Tongue (tissue), 1 donor: ENCODE measurements at regions not wholly inside any gene's neighbourhood (a gene's known extent, or its start where the extent isn't known, plus 50 kb on each side); places are given as distances from the start of the nearest gene placed in this dataset.
"Not testable (repeated sequence)": the region's sequence is repeated elsewhere in the genome, so short reads cannot be mapped to it uniquely, and the experiment has no call there.

Source experiments
- DNase-seq: peaks from one replicate; pipeline ENCODE4 v3.0.0-alpha.2; 2015

- DNase-seq: no peak
Measured at GRCh38 chrX:69431420-69431819, 72.7 kb upstream of the NALF2 start.

- peak; percentile 16 for DNase-seq
Measured at GRCh38 chrX:69430785-69431184, 73.3 kb upstream of the NALF2 start.

- DNase-seq: peak; percentile 19
Measured at GRCh38 chrX:69429339-69430015, 74.6 kb upstream of the NALF2 start.

- DNase-seq: no peak
Measured at GRCh38 chrX:69428216-69428615, 75.9 kb upstream of the NALF2 start.

GRCh38 chrX:69424910-69425309 is 79.2 kb upstream of the NALF2 start:
- DNase-seq: no peak

- peak; percentile 18 for DNase-seq
Measured at GRCh38 chrX:69424161-69424560, 80.0 kb upstream of the NALF2 start.

GRCh38 chrX:69422208-69422607 is 81.9 kb upstream of the NALF2 start:
- DNase-seq: not testable (repeated sequence)

- no peak for DNase-seq
Measured at GRCh38 chrX:69415698-69416097, 88.4 kb upstream of the NALF2 start.

GRCh38 chrX:69412661-69413060 is 91.5 kb upstream of the NALF2 start:
- no peak for DNase-seq

GRCh38 chrX:69398881-69399280 is 105.2 kb upstream of the NALF2 start:
- no peak for DNase-seq

GRCh38 chrX:69396916-69397315 is 107.2 kb upstream of the NALF2 start:
- DNase-seq: no peak

- no peak for DNase-seq
Measured at GRCh38 chrX:69395306-69395705, 108.8 kb upstream of the NALF2 start.

GRCh38 chrX:69389101-69389501 is 115.0 kb upstream of the NALF2 start:
- peak; percentile 72 for DNase-seq

- peak; percentile 81 for DNase-seq
Measured at GRCh38 chrX:69388526-69388925, 115.6 kb upstream of the NALF2 start.

GRCh38 chrX:69387567-69388487 is 116.3 kb upstream of the NALF2 start:
- DNase-seq: peak; percentile 81

- no peak for DNase-seq
Measured at GRCh38 chrX:69386681-69387080, 117.4 kb upstream of the NALF2 start.

- no peak for DNase-seq
Measured at GRCh38 chrX:69379412-69379811, 124.7 kb upstream of the NALF2 start.

GRCh38 chrX:69374569-69374968 is 129.6 kb upstream of the NALF2 start:
- no peak for DNase-seq

GRCh38 chrX:69372435-69372834 is 131.7 kb upstream of the NALF2 start:
- DNase-seq: no peak

- DNase-seq: no peak
Measured at GRCh38 chrX:69371159-69371558, 133.0 kb upstream of the NALF2 start.

- no peak for DNase-seq
Measured at GRCh38 chrX:69369999-69370398, 134.1 kb upstream of the NALF2 start.

GRCh38 chrX:69366183-69366582 is 137.9 kb upstream of the NALF2 start:
- no peak for DNase-seq

- no peak for DNase-seq
Measured at GRCh38 chrX:69365755-69366154, 138.4 kb upstream of the NALF2 start.

- DNase-seq: no peak
Measured at GRCh38 chrX:69365349-69365748, 138.8 kb upstream of the NALF2 start.
